ENCODE measurements at regions not wholly inside any gene's neighbourhood (a gene's known extent, or its start where the extent isn't known, plus 50 kb on each side); places are given as distances from the start of the nearest gene placed in this dataset.

DNA sequence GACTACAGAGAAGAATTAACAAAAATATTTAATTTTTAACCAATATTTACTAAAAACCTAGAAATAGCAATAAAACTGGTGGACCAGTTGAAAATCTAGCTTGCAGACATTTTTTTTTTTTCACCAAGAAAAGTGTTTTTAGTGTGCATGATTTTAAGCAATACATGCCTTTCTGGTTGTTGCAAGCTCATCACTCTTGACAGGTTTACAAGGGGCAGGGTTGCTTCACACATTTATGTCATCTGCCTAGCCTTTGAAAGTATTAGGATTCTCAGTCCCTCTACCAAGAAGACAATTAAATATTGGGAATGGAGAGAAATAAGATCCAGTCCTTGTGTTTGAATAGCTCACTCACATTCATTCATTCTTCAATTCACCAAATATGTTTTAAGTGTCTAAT lies 53.8 kb upstream of the LYPLAL1 start:
- Histone ChIP-seq H3K4me2 (ENCODE audit: extremely low read depth, insufficient read depth, low read length) (no peak overlapping the region), H3K36me3 (ENCODE audit: control insufficient read depth, insufficient read depth, low read length) (no peaks in the 10 kb centered on the region), H3K9me3 (ENCODE audit: control insufficient read depth, insufficient read depth, low read depth, low read length) (no peaks in the 10 kb centered on the region), H3K27ac (ENCODE audit: insufficient read depth, low read length) (no peak overlapping the region), H4K20me1 (ENCODE audit: control insufficient read depth, extremely low read depth, insufficient read depth, low read length) (no peaks in the 10 kb centered on the region), H3K4me3 (replicated peaks in 1 of 4; ENCODE audit: control extremely low read depth in 1 of 4, insufficient read depth in 1 of 4, low read depth in 3 of 4, low read length in 4 of 4) (no peak overlapping the region), H2AFZ (ENCODE audit: low read length) (no peak overlapping the region), H3K9ac (ENCODE audit: insufficient read depth, low read length) (no peak overlapping the region), H3K79me2 (ENCODE audit: control insufficient read depth, insufficient read depth, low read length) (no peaks in the 10 kb centered on the region), H3K4me1 (ENCODE audit: control insufficient read depth, extremely low read depth, insufficient read depth, low read length) (peaks cover 4% of the 10 kb centered on the region), H3K27me3 (ENCODE audit: control insufficient read depth, insufficient read depth, low read length) (no peaks in the 10 kb centered on the region)
- DNase-seq (ENCODE audit: low read depth in 2 of 2), result no peak
- no peak for TF ChIP-seq EZH2 (IDR thresholded peaks at IDR 0.05; ENCODE audit: low read length, missing control alignments)
- TF ChIP-seq, protein P1, sequence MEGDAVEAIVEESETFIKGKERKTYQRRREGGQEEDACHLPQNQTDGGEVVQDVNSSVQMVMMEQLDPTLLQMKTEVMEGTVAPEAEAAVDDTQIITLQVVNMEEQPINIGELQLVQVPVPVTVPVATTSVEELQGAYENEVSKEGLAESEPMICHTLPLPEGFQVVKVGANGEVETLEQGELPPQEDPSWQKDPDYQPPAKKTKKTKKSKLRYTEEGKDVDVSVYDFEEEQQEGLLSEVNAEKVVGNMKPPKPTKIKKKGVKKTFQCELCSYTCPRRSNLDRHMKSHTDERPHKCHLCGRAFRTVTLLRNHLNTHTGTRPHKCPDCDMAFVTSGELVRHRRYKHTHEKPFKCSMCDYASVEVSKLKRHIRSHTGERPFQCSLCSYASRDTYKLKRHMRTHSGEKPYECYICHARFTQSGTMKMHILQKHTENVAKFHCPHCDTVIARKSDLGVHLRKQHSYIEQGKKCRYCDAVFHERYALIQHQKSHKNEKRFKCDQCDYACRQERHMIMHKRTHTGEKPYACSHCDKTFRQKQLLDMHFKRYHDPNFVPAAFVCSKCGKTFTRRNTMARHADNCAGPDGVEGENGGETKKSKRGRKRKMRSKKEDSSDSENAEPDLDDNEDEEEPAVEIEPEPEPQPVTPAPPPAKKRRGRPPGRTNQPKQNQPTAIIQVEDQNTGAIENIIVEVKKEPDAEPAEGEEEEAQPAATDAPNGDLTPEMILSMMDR (conservative IDR thresholded peaks at IDR 0.05 in 1 of 2, IDR thresholded peaks at IDR 0.05 in 1 of 2; ENCODE audit: low read depth in 1 of 2, low read length in 2 of 2), result no peak

DNA sequence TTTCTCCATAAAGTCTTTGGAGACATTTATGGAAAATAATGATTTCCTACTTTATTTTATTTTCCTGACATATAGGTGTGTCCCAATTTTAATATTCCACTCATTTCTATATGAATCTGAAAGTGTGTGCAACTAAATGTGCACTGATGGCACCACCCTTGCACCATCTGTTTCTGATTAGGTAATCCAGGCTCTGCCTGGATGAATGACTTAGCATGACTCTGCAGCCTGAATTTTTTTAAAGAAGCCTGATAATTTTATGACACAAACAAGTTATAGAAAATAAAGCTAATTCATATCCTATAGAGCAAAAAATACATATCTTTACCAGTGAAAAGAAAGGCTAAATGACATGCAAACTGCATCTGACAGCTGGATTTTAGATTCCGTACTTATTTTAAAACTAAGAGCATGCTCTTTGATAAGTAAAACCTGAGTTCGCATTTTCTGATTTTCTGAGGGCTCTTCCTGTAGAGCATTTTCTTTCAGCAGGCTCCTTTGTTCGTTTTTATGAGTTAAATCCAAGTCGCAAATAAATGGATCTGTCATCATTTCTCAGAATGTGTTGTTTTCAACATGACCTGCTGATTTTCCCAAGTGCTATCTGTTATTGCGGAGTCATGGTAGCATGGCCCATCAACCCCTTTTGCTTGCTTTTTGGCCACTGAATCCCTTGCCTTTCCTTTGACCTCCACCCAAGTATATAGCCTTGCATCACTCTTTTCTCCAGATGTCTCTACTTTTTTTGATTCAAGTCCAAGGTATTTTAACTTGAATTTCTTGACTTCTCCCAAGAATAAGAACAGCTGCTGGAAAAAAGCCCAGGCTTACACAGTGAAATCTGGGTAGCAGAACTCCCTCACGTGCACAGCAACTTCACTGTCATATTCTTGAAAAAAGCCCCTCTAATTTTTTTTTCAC lies 52.8 kb upstream of the LYPLAL1 start:
- peak; percentile 85 to 98 for DNase-seq (ENCODE audit: low read depth in 2 of 2)
- TF ChIP-seq, protein P1 (conservative IDR thresholded peaks at IDR 0.05 in 1 of 2, IDR thresholded peaks at IDR 0.05 in 1 of 2; ENCODE audit: low read depth in 1 of 2, low read length in 2 of 2), result no peak
- no peak for TF ChIP-seq EZH2 (IDR thresholded peaks at IDR 0.05; ENCODE audit: low read length, missing control alignments)
- H3K9ac ChIP-seq (ENCODE audit: insufficient read depth, low read length), result no peak overlapping the region
- no peaks in the 10 kb centered on the region for H3K79me2 ChIP-seq (ENCODE audit: control insufficient read depth, insufficient read depth, low read length)
- H3K4me2 ChIP-seq (ENCODE audit: extremely low read depth, insufficient read depth, low read length), result peak overlapping the region; percentile 63
- H3K4me3 ChIP-seq (replicated peaks in 1 of 4; ENCODE audit: control extremely low read depth in 1 of 4, insufficient read depth in 1 of 4, low read depth in 3 of 4, low read length in 4 of 4), result peak overlapping the region in 2 of 4 experiments; percentile 2 to 13
- no peaks in the 10 kb centered on the region for H3K36me3 ChIP-seq (ENCODE audit: control insufficient read depth, insufficient read depth, low read length)
- H4K20me1 ChIP-seq (ENCODE audit: control insufficient read depth, extremely low read depth, insufficient read depth, low read length), result no peaks in the 10 kb centered on the region
- H3K27ac ChIP-seq (ENCODE audit: insufficient read depth, low read length), result peak overlapping the region; percentile 79
- no peaks in the 10 kb centered on the region for H3K9me3 ChIP-seq (ENCODE audit: control insufficient read depth, insufficient read depth, low read depth, low read length)
- peaks cover 4% of the 10 kb centered on the region for H3K4me1 ChIP-seq (ENCODE audit: control insufficient read depth, extremely low read depth, insufficient read depth, low read length)
- no peaks in the 10 kb centered on the region for H3K27me3 ChIP-seq (ENCODE audit: control insufficient read depth, insufficient read depth, low read length)
- no peak overlapping the region for H2AFZ ChIP-seq (ENCODE audit: low read length)

DNA sequence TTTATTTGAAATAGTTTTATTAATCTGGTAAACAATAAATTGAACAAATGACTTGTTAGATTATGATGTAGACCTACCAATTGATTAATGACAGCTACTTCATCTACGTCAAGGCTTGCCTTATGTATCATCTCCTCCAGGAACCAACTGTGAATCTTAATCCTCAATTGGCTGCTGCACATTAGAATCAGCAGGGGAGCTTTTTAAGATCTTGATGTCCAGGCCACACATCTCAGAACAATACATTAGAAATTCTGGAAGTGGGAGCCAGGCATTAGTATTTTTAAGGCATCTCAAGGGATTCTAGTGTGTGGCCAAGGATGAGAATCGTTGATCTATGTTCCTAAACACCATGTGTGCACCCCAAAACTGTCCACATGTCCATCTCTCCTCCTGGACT lies 52.0 kb upstream of the LYPLAL1 start:
- H3K9ac ChIP-seq (ENCODE audit: insufficient read depth, low read length), result no peak overlapping the region
- no peak for DNase-seq (ENCODE audit: low read depth in 2 of 2)
- H3K9me3 ChIP-seq (ENCODE audit: control insufficient read depth, insufficient read depth, low read depth, low read length), result no peaks in the 10 kb centered on the region
- no peaks in the 10 kb centered on the region for H3K36me3 ChIP-seq (ENCODE audit: control insufficient read depth, insufficient read depth, low read length)
- H2AFZ ChIP-seq (ENCODE audit: low read length), result no peak overlapping the region
- H3K4me1 ChIP-seq (ENCODE audit: control insufficient read depth, extremely low read depth, insufficient read depth, low read length), result peaks cover 8% of the 10 kb centered on the region
- peak overlapping the region; percentile 79 for H3K27ac ChIP-seq (ENCODE audit: insufficient read depth, low read length)
- H3K27me3 ChIP-seq (ENCODE audit: control insufficient read depth, insufficient read depth, low read length), result no peaks in the 10 kb centered on the region
- no peak overlapping the region for H3K4me2 ChIP-seq (ENCODE audit: extremely low read depth, insufficient read depth, low read length)
- H3K4me3 ChIP-seq (replicated peaks in 1 of 4; ENCODE audit: control extremely low read depth in 1 of 4, insufficient read depth in 1 of 4, low read depth in 3 of 4, low read length in 4 of 4), result no peak overlapping the region
- TF ChIP-seq, protein P1 (conservative IDR thresholded peaks at IDR 0.05 in 1 of 2, IDR thresholded peaks at IDR 0.05 in 1 of 2; ENCODE audit: low read depth in 1 of 2, low read length in 2 of 2), result no peak
- no peaks in the 10 kb centered on the region for H3K79me2 ChIP-seq (ENCODE audit: control insufficient read depth, insufficient read depth, low read length)
- H4K20me1 ChIP-seq (ENCODE audit: control insufficient read depth, extremely low read depth, insufficient read depth, low read length), result no peaks in the 10 kb centered on the region
